NCI-H1436 (cell line): ENCODE measurements at regions not wholly inside any gene's neighbourhood (a gene's known extent, or its start where the extent isn't known, plus 50 kb on each side); places are given as distances from the start of the nearest gene placed in this dataset.
"Not testable (repeated sequence)": the region's sequence is repeated elsewhere in the genome, so short reads cannot be mapped to it uniquely, and the experiment has no call there.

Experiments used
- DNase-seq: peaks from one replicate; lab custom pipeline; 2025; lab: John Stamatoyannopoulos, UW

DNA sequence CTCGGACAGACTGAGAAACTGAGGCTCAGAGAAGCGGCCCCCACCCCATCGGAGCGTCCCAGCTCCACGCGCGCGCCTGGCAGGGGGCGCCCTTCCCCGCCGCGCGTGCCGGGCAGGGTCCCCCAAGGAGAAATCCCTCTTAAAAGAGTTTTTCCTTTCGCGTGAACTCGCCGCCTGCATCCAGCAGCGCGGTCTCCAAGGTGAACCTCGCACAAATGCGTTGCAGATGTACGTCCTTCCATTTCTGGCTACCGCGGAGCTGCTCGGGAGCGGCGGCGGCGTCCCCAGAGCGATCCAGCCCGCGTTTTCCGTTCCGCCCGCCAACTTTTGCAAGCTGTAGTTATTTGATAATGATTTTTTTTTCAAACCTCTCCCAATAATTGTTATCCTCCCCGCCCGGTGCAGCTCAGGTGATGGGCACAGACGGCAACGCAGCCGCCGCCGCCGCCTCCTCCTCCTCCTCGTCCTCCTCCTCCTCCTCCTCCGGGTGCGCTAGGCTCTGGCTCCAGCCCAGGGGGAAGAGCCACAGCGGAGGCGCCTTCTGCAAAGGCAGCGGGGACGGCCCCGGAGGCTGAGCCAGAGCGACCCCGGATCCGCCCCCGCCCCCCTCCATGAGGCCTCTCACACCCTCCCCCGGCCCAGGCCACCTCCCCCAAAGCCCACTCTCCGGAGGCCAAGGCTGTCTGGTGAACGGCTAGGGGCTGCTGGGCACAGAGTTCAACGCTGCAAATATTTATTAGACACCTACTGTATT is 74.0 kb upstream of the CUX1 start:
- DNase-seq: peak; percentile 39

DNA sequence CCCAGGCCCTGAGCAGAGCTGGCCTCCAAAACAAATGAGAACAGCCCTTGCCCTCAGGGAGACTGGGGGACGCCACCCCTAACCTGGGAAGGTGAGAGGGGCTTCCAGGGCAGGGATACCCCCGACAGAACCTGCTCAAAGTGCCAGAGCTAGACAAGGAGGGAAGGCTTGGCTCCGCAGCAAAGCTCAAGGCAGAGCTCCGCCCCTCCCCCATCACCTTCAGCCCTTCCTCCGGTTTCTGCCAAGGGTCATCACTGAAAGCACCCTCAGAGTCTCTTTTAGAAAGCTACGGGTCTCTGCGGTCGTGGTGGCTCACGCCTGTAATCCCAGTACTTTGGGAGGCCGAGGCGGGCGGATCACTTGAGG is 73.4 kb upstream of the CUX1 start:
- no peak for DNase-seq

DNA sequence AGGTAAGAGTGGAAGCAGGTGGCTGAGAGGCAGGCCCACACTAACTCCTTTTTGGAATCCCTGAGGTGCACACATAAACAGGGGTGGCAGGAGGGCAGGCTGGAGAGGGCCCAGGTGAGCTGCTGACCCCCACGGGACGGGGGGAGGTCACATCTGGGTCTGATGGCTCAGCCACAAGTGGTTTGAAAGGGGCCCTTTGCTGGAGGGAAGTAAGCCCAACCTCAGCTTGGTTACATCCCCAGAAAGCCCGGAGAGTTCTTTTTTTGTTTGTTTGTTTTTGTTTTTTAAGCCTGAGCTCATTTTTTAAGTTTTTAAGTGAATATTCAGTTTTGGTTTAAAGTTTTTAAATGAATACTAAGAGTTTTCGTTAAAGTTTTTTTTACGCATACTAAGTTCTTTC is 72.8 kb upstream of the CUX1 start:
- DNase-seq: no peak

DNA sequence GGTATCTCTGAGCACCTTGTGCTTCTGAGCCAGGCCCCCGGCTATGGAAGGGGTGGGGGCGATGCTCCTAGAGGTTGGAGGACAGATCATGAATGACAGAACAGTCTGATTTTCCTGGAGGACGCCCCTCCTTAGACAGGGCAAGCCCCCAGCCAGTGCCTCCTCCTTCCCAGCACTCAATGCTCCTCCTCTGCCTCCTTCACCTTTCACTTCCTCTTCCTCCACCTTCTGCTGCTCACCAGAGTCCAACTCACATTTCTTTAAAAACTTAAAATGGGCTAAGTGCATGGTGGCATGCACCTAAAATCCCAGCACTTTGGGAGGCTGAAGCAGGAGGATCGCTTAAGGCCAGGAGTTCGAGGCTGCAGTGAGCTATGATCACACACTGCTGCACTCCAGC is 71.1 kb upstream of the CUX1 start:
- no peak for DNase-seq

DNA sequence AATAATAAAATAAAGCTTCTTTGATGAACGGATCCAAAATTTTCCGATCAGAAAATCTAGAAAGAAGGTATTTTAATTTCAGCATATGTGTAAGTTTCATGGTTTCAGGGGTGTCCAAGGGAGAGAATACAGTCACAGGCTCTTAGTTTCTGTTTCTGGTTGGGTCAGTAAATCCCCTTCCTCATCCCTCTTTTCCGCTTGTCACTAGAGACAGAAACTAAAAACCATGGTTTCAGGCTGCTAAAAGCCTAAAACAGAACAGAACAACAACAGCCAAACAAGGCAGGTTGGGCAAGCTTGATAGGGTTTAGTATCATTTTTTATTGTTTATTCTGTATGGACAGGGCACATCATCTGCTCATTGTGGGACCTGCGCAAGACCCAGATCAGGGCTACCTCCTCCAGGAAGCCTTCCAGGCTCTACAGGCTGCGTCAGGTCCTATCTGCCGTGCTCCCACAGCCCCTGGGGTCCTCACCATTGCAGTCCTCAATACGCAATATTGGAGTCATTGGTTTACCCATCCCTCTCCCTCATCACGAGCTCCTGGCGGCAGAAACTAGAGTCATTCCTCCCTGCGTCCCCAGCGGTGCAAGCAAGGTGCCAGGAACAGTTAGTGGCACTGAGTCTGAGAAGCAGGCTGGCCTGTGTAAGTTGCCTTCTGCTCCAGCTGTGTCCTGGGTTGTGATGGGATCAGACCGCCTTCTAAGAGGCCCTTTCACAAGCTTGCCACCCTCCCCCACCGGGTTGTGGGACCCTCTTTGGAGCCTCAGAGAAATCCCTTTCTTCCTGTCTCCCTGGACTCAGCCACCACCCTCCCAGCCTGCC is 70.2 kb upstream of the CUX1 start:
- DNase-seq: no peak

DNA sequence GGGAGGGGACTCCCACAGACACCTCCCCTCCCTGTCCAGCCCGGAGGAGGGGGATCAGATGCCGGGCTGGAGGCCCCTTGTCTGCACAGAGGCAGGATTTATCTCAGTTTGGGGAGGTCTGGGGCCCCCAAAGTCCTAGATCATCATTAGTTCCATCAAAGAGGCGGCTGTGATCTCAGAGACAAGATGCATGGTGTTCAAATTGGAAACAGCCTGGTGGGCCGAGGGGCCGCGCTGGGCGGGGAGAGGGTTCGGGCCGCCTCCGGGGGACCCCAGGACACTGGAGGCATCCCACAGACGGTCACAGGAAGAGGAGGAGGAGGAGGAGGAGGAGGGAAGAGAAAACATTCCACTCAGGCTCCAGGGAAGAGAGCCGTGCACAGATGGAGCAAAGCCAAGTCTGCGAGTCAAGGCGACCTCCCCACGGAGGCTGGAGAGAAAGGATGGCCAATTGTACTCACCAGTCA is 69.5 kb upstream of the CUX1 start:
- no peak for DNase-seq

DNA sequence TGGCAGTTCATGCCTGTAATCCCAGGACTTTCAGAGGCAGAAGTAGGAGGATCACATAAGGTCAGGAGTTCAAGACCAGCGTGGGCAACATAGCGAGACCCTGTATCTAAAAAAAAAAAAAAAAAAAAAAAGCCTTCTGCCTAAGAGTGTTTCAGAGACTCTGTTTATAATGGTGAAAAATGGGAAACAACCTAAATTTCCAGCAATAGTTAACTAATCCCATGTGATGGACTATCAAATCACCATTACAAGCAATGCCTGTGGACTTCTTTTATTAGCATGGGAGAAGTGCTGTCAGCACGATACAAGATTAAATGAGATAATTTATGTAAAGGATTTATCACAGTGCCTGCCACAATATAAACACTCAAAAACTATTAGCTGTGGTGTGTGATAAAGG is 67.5 kb upstream of the CUX1 start:
- DNase-seq: no peak

DNA sequence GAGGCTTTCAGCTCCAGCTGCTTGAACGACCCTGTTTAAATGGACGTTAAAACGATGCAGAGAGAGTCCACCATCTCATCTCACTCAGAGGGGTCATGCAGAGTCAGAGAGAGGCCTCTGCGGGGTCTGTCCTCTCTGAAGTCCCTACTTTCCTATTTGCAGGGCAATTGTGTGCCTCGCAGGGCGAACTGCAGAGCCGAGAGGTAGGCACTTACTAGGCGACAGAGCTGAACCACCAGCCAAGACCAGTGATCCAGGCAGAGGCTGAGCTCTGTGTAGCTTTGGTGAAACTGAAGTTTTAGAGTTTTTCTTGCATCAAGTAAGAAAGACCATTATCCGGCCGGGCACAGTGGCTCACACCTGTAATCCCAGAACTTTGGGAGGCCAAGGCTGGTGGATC is 64.1 kb upstream of the CUX1 start:
- DNase-seq: no peak

DNA sequence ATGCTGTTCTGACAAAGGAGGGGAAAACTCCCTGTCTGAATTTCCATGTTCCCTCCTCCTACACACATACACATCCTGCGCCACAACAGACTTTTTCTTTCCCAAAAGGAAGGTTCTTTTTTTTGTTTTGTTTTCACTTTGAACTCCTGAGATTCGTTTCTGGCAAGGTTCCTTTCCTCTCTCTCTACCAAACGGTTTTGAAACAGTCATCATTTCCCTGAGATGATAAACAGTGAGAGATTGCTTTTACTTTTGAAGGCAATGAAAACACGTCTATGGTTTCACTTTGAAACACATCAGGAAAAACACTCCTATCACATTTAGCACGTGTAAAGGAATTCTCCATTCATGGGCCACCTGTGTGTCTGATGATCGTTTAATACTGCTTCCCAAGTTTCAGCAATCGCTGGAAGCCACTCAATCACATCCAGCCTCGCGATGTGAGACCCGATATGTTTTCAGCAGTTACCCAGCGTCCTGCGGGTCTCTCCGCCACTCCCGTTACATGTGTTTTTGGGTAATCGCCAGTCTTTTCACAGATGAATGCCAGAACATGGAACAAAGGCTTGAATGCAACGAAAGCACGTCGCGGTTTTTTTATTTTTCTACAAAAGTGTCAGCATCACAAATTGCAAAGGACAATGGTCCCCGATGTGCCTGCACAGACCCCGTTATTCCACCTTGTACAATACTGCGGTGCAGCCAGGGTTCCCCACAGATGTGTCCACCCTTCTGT is 62.8 kb upstream of the CUX1 start:
- DNase-seq: no peak

DNA sequence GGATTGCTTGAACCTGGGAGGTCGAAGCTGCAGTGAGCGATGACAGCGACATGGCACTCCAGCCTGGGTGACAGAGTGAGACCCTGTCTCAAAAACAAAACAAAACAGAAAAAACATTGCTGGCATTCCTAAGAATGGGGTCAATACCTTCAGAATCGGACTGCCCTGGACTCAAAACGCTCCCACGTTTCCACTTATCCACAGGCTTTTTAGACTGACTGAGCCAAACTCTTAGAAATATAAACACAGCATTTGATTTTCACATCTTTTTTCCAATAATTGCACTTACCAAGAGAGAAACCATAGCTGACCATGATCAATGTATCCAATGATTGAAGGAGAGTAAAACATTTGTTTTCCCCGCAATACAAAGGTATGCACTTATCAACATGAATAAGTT is 59.5 kb upstream of the CUX1 start:
- DNase-seq: no peak

DNA sequence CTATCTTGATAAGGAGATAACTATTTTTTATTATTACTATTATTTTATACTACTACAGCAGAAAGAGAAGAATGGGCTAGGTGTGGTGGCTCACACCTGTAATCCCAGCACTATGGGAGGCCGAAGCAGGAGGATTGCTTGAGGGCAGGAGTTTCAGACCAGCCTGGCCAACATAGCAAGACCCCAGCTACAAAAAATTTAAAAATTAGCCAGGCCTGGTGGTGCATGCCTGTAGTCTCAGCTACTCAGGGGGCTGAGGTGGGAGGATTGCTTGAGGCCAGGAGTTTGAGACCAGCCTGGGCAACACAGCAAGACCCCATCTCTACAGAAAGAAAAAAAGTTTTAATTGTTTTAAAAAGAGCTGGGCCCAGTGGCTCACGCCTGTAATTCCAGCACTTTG is 58.9 kb upstream of the CUX1 start:
- not testable (repeated sequence) for DNase-seq

DNA sequence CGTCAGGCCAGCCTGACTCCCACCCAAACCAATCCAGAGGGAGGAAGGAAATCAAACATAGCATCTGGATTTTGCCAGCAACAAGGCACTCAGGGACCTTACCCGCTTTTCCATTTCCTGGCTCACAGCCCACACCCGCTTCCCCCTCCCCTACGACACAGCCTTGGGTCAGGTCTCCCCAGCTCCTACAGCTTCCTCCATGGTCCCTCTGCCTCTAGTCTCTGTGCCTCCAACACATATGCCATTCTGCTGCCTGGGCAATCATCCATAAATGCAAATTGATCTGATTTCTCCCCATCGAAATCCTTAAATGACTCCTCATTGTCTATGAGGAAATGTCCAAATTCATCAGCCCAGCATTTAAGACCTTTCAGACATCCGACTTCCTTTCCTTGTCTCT is 53.2 kb upstream of the CUX1 start:
- DNase-seq: no peak

DNA sequence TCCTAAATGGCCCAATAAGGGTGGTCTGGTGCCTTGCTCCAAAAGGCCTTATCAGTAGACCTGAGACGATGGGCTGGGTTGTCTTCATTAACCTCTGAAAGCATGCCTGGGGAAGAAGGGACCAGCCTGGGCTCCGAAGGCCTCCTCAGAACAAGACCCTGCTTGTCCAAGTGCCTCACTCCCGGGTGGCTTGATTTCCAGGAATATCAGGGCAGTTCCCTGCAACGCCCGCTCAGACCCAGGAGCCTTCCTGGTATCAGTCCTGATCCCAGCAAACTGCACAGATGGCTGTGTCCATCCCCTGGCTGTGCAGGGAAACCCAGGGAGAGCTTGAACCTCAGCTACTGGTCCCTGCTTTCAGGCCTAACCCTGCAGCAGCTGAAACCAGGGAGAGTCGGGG is 49.9 kb upstream of the CUX1 start:
- DNase-seq: no peak
